Memory B cell (primary cell): ENCODE measurements at regions not wholly inside any gene's neighbourhood (a gene's known extent, or its start where the extent isn't known, plus 50 kb on each side); places are given as distances from the start of the nearest gene placed in this dataset.

Source experiments
- ATAC-seq: fragments of 150-1000 bp; cut with Tn5 transposase; 2 replicates; pipeline ENCODE4 v1.10.0; 2021; ENCODE audit warnings: low read depth, mild to moderate bottlenecking, moderate library complexity
- DNase-seq, 2 donors: peaks; one replicate each; pipeline ENCODE4 v3.0.0; 2022; ENCODE audit warnings: low spot score in 2 of 2
- H3K27ac Mint-ChIP-seq: one replicate; pipeline ENCODE4 v1.8.0; 2022; ENCODE audit warnings: mild to moderate bottlenecking, moderate library complexity, mixed read lengths
- H3K27me3 Mint-ChIP-seq: one replicate; pipeline ENCODE4 v1.8.0; 2022; ENCODE audit warnings: mixed read lengths
- H3K36me3 Mint-ChIP-seq: one replicate; pipeline ENCODE4 v1.8.0; 2022; ENCODE audit warnings: mild to moderate bottlenecking, mixed read lengths
- H3K4me1 Mint-ChIP-seq: one replicate; pipeline ENCODE4 v1.8.0; 2022; ENCODE audit warnings: mixed read lengths
- H3K4me3 Mint-ChIP-seq: one replicate; pipeline ENCODE4 v1.8.0; 2022; ENCODE audit warnings: mild to moderate bottlenecking, moderate library complexity, mixed read lengths
- H3K9me3 Mint-ChIP-seq: one replicate; pipeline ENCODE4 v1.8.0; 2022; ENCODE audit warnings: mixed read lengths

GRCh38 chr9:84103651-84104377, 123.2 kb downstream of the RMI1 start:
- no peak for ATAC-seq
- Mint-ChIP-seq H3K27me3 (peaks cover 12% of the 10 kb centered on the region), H3K9me3 (no peaks in the 10 kb centered on the region), H3K27ac (no peak overlapping the region), H3K4me1 (no peaks in the 10 kb centered on the region), H3K36me3 (no peaks in the 10 kb centered on the region), H3K4me3 (no peak overlapping the region)
- no peak for DNase-seq

- DNase-seq (no peak), ATAC-seq (no peak)
- Mint-ChIP-seq H3K9me3 (no peaks in the 10 kb centered on the region), H3K4me1 (no peaks in the 10 kb centered on the region), H3K4me3 (no peak overlapping the region), H3K36me3 (no peaks in the 10 kb centered on the region), H3K27me3 (peaks cover 13% of the 10 kb centered on the region), H3K27ac (no peak overlapping the region)
Observed at GRCh38 chr9:84107081-84107480, 126.5 kb downstream of the RMI1 start.

- Mint-ChIP-seq H3K4me3 (no peak overlapping the region), H3K36me3 (no peaks in the 10 kb centered on the region)
Observed at GRCh38 chr9:84107995-84108394, 127.4 kb downstream of the RMI1 start.

DNA sequence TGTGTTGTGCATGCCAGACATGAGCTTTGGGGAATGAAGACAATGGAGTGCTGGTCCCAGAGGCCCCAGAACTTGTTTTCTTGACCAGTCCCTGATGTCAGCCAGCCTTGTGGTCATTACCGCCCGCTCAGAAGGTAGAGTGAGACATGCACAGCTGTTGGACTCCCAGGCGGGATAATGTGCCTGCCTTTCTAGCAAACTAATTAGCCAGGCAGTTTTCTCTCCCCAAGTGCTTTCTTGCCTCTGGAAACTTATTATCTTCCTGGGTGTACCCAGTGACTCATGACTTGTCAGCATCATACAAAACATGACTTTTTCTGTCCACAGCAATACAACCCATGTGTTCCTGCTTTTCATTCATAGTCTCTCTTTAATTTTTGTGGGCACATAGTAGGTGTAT, 131.1 kb downstream of the RMI1 start:
- no peak for DNase-seq
- Mint-ChIP-seq H3K27me3 (peaks cover 11% of the 10 kb centered on the region), H3K27ac (no peak overlapping the region), H3K4me3 (no peak overlapping the region), H3K4me1 (no peaks in the 10 kb centered on the region), H3K36me3 (no peaks in the 10 kb centered on the region), H3K9me3 (peaks cover 19% of the 10 kb centered on the region)
- no peak for ATAC-seq

More at GRCh38 chr9:84107995-84108394, 127.4 kb downstream of the RMI1 start:
- Mint-ChIP-seq H3K27me3 (peaks cover 13% of the 10 kb centered on the region), H3K27ac (no peak overlapping the region), H3K9me3 (peaks cover 3% of the 10 kb centered on the region), H3K4me1 (no peaks in the 10 kb centered on the region)
- DNase-seq (no peak), ATAC-seq (no peak)

- Mint-ChIP-seq H3K4me1 (peaks cover 3% of the 10 kb centered on the region), H3K27ac (no peak overlapping the region), H3K4me3 (no peak overlapping the region), H3K9me3 (peaks cover 8% of the 10 kb centered on the region), H3K27me3 (peaks cover 9% of the 10 kb centered on the region), H3K36me3 (no peaks in the 10 kb centered on the region)
- ATAC-seq (no peak), DNase-seq (no peak)
Observed at GRCh38 chr9:84121991-84122523, 141.5 kb downstream of the RMI1 start.

DNA sequence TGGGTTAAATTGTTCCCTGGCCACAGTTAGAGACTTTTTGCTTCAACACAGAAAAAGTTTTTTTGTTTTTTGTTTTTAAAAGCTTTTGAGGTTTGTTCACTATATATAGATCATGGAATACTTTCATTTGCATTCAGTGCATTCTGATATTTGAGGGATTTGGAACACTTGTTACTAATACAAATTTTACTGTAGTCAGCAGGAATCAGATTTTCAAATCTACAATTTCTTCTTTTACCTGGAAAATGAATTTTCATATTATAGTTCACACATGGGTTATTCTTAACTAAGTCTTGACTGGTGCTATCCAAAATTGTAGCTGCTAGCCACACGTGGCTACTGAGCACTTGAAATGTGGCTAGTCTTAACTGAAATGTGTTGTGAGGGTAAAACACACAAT, 142.0 kb downstream of the RMI1 start:
- peaks cover 9% of the 10 kb centered on the region for H3K27me3 Mint-ChIP-seq
- H3K4me1 Mint-ChIP-seq: peaks cover 3% of the 10 kb centered on the region
- H3K9me3 Mint-ChIP-seq: peaks cover 3% of the 10 kb centered on the region
- H3K27ac Mint-ChIP-seq: no peak overlapping the region
- no peak overlapping the region for H3K4me3 Mint-ChIP-seq
- H3K36me3 Mint-ChIP-seq: no peaks in the 10 kb centered on the region
- DNase-seq: no peak
- ATAC-seq: no peak

DNA sequence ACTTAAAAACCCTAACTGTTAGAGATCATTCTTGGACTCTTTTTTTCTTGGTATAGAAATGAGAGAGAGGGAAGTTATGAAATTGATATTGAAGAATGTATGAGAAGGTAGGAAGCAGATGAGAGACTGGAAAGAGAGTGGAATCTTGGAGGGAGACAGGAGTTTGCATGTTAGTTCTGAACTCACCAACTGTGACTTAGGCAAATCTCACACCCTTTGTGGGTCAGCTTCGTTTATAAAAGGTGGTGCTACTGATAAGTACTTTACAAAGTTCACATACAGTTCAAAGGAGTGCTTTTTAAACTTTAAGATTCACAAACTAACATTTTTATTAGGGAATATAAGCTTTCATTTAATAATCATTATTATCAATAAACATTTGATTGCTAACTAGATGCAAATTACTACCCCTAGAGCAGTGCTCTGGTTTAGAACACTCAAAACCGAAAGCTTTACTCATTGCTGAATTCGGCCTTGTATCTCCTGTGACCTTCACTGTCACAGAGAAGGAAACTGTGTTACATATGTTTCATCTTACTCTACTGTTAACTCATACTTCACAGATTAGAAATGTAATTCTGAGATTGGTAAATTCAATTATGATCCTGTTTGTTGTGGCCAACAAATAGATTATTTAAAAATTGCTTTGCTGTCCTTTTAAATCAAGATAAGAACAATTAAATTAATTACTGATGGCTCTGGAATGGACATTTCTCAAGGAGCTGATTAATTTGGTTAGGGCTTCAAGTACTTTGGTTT, 143.2 kb downstream of the RMI1 start:
- ATAC-seq (no peak), DNase-seq (no peak)
- Mint-ChIP-seq H3K9me3 (peaks cover 2% of the 10 kb centered on the region), H3K36me3 (no peaks in the 10 kb centered on the region), H3K4me3 (no peak overlapping the region), H3K4me1 (peaks cover 3% of the 10 kb centered on the region), H3K27me3 (peaks cover 10% of the 10 kb centered on the region), H3K27ac (no peak overlapping the region)

DNA sequence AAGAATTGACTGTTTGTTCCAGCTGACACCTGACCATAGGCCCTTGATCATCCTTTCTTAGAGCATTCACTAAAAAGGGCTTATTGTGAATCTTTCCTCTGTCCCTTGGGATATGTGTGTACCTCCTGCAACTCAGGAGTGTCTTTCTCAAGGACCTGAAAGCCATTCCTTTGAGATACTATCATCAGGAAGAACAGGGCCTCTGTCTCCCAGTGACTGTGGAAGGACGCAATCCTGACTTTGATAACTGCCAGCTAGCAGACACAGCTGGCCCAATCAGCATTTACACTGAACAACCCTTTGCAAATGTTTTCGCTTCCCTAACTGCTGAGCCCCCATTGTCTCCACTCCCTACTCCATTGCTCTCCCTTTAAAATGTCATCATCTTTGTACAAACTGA, 144.4 kb downstream of the RMI1 start:
- peaks cover 7% of the 10 kb centered on the region for H3K27me3 Mint-ChIP-seq
- peaks cover 2% of the 10 kb centered on the region for H3K9me3 Mint-ChIP-seq
- no peak for DNase-seq
- H3K4me1 Mint-ChIP-seq: peaks cover 3% of the 10 kb centered on the region
- H3K27ac Mint-ChIP-seq: no peak overlapping the region
- H3K4me3 Mint-ChIP-seq: no peak overlapping the region
- no peaks in the 10 kb centered on the region for H3K36me3 Mint-ChIP-seq
- ATAC-seq: no peak

DNA sequence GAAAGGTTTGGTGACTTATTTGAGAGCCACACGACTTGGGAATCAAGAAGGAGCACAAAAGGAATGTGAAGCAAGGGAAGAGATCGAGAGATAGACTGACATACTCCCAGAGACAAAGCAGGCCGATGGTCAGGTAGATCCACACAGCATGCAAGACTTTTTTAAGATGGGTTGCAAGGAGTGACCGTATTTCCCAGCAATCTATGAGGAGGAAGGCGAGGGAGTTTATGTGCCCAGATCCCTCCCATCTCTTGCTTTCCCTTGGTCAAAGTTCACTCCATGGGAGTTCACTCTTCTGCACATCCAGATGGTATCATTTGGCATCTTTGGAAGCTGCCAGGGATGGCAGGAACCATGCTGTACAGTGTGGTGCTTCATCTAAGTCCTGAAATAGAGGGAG, 148.9 kb downstream of the RMI1 start:
- peaks cover 2% of the 10 kb centered on the region for H3K27me3 Mint-ChIP-seq
- no peaks in the 10 kb centered on the region for H3K9me3 Mint-ChIP-seq
- H3K4me3 Mint-ChIP-seq: no peak overlapping the region
- H3K27ac Mint-ChIP-seq: no peak overlapping the region
- DNase-seq: no peak
- no peaks in the 10 kb centered on the region for H3K4me1 Mint-ChIP-seq
- ATAC-seq: no peak
- no peaks in the 10 kb centered on the region for H3K36me3 Mint-ChIP-seq

- ATAC-seq (no peak), DNase-seq (no peak)
- Mint-ChIP-seq H3K27ac (no peak overlapping the region), H3K4me1 (peaks cover 12% of the 10 kb centered on the region), H3K36me3 (no peaks in the 10 kb centered on the region), H3K9me3 (no peaks in the 10 kb centered on the region), H3K27me3 (peaks cover 19% of the 10 kb centered on the region), H3K4me3 (no peak overlapping the region)
Observed at GRCh38 chr9:84136119-84136868, 155.7 kb downstream of the RMI1 start.

DNA sequence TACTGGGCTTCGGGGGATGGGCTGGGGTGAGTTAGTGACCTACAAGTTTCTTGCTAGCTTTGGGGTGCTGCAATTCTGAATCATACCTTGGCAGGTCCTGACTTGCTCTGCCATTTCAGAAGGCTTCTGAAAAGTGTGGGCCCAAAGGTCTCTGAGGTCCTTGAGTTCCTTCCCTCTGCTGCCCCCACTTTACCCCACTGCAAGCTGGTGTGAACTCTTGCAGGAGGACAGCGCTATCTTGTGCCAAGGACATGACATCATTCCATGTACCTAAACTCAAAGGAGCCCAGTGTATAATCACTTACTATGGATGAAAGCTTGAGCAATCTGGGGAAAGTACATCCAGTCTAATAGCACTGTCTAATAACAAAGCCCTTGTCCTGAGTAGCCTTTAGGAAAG, 157.4 kb downstream of the RMI1 start:
- peaks cover 12% of the 10 kb centered on the region for H3K4me1 Mint-ChIP-seq
- peaks cover 2% of the 10 kb centered on the region for H3K36me3 Mint-ChIP-seq
- H3K27me3 Mint-ChIP-seq: peaks cover 24% of the 10 kb centered on the region
- no peak overlapping the region for H3K4me3 Mint-ChIP-seq
- H3K27ac Mint-ChIP-seq: no peak overlapping the region
- no peaks in the 10 kb centered on the region for H3K9me3 Mint-ChIP-seq
- DNase-seq (no peak), ATAC-seq (no peak)

DNA sequence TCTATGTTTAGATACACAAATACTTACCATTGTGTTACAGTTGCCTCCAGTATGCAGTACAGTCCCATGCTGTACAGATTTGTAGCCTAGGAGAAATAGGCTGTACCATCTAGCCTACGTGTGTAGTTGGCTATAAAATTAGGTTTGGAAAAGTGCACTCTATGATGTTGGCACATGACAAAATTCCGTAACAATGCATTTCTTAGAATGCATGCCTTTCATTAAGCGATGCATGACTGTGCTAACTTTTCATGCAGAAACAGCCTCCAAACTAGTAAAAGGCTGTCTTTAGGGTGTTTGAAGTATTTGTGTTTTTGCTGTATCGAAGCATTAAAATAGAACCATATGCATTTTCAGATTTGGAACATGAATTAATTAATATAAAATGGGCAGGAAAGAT, 157.9 kb downstream of the RMI1 start:
- ATAC-seq (no peak), DNase-seq (no peak)
- no peaks in the 10 kb centered on the region for H3K9me3 Mint-ChIP-seq
- peaks cover 12% of the 10 kb centered on the region for H3K4me1 Mint-ChIP-seq
- no peak overlapping the region for H3K27ac Mint-ChIP-seq
- peaks cover 2% of the 10 kb centered on the region for H3K36me3 Mint-ChIP-seq
- H3K4me3 Mint-ChIP-seq: no peak overlapping the region
- H3K27me3 Mint-ChIP-seq: peaks cover 24% of the 10 kb centered on the region

GRCh38 chr9:84139296-84140070, 158.9 kb downstream of the RMI1 start:
- ATAC-seq (peak; percentile 54), DNase-seq (no peak)
- no peak overlapping the region for H3K27ac Mint-ChIP-seq
- peaks cover 12% of the 10 kb centered on the region for H3K4me1 Mint-ChIP-seq
- H3K27me3 Mint-ChIP-seq: peaks cover 27% of the 10 kb centered on the region
- H3K9me3 Mint-ChIP-seq: no peaks in the 10 kb centered on the region
- H3K36me3 Mint-ChIP-seq: peaks cover 2% of the 10 kb centered on the region
- H3K4me3 Mint-ChIP-seq: peak overlapping the region; percentile 80
